HG03103 (cell line): ENCODE measurements at regions not wholly inside any gene's neighbourhood (a gene's known extent, or its start where the extent isn't known, plus 50 kb on each side); places are given as distances from the start of the nearest gene placed in this dataset.

Experiments
- ATAC-seq: cut with Tn5 transposase; IDR thresholded peaks from one replicate; pipeline ENCODE4 v1.9.1; 2021; ENCODE audit warnings: low read depth; ENCODE audit not compliant: unreplicated experiment

GRCh38 chr3:156760333-156760732, 65.8 kb upstream of the LEKR1 start:
- peak; percentile 88 for ATAC-seq

- no peak for ATAC-seq
Measured at GRCh38 chr3:156761007-156761406, 65.1 kb upstream of the LEKR1 start.

DNA sequence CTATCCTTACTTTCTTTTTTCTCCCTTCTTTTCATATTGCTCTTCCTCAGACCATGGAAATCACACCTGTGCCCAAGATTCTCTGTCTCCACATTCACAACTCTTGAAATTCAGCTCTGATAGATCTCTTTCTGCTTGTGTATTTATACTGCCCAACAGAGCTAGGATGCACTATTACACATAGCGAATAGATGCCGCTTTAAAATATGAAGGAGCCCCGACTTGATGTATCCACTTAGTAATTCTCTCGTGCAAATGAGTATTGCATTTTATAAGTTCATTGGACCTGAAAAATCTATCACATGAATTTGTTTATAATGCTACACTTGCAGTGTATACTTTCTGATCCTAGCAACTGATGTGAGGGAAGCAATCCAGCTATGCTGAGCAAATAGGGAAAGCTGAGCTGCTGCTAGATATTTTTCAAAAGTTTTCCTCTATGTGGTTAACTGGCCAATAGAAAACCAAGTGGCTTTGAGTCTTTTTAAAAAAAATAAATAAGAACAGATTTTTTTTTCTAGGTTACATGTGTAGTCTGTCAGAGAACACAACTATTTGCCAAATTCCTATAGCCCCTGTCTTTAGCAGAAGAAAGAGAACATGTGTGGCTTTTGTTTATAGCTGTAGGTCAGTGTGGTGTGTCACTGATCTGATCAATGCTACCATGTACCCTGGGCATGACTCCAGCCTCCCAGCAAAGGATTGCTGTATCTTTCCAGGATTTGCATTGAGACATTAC, 64.3 kb upstream of the LEKR1 start:
- no peak for ATAC-seq

DNA sequence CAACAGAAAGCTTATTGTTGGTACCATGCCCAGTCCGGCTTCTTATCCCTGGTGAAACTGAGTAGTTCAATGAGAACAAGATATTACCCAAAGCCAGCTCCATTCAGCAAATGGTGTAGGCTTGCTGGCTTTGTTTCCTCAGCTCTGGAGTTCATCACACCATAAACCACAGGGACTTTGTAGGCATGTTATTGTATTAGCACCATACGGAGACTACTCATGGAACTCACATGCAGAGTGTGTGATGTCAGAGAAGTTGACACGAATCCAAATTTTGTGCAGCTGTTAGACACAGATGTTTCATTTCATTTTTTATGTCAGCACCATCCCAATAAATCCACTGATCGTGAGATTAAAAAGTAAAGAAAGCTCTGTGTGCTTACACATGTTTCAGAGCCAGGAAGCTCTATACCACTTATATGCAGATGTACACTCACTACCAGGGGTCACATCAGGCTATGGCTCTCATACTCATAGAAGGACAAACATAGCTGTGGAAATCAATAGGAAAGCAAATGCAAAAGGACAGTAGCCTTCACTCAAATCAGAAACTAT, 63.4 kb upstream of the LEKR1 start:
- no peak for ATAC-seq

DNA sequence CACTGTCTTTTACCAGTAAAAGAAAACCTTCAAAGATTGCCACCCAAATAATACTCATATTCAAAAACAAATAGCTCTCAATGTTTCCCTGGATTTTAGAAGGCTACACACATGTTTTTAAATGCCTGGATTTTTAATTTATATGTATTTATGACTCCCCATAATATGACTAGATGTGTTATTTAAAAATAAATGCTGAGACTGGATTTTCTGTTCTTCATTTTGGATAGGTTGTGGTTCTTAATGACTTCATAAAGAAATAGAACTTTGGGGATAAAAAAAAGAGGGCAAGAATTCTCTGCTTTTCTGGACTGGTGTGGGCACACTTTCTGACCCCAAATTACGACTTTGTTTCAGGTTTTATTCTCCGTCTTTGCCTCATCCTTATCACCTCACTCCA, 62.8 kb upstream of the LEKR1 start:
- no peak for ATAC-seq

GRCh38 chr3:156763931-156764720, 62.0 kb upstream of the LEKR1 start:
- no peak for ATAC-seq

DNA sequence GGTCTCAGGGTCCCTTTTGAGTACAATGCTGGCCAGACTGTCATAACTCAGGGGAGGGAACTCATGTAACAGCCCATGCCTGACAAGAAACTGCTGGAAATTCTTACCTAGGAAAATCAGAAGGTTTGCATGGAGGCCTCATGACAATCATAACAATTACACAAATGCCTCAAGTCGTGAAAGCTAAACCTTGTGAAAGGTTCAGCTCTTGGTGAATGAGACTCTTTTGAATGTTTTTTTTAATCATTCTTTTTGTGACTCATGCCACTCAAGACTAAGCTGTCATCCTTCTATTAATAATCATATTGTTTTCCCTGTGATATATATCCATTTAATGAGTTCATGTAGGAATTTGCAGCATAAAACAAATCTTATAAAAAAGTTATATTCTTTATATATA, 61.4 kb upstream of the LEKR1 start:
- ATAC-seq, result no peak

DNA sequence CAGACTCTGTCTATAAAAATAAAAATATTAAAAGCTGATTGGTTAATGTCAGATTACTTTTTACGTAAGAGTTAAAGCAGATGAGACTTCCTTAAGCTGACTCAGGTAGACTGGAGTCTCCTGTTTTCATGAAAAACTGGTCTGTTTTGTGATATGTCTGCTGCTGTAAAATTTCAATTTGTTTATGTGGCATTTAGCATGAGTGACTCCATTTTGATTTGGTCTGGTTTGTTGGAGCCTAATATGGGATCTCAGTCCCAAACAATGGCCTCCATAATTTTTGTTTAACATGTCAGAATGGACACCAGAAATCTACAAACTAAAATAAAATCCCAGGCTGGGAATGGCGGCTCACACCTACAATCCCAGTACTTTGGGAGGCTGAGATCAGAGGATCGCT, 57.8 kb upstream of the LEKR1 start:
- ATAC-seq, result no peak

GRCh38 chr3:156769721-156770654, 56.2 kb upstream of the LEKR1 start:
- no peak for ATAC-seq

DNA sequence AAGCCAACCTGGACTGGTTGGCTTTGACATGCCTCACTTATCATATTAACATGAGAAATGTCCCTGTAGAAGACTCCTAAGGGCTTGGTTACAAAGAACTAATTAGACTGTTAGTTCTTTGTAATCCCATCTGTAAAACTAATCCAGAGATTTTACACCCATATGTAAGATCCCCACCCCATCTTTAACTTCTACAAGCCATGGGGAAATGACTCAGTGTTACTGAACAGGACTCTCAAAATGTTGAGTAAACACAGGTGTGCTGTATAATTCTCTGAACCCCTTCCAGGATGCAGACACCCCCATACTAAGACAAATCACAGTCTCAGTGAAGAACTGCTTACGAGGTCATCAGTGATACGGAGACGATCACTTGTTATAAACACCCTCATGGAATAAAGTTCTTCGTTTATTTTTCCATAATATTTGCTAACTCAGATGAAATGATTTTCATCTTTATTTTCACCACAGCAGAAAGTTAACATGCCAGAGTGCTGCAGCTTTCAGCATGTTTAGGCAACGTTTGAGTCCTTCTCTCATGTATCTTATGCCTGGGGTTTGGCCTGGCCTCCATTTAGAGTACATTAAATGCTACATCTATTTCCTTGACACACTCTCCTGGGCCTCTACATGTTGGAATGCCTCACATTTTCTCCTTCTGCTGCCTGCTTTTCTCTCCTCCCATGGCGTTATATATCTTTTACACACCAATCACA, 55.3 kb upstream of the LEKR1 start:
- no peak for ATAC-seq

DNA sequence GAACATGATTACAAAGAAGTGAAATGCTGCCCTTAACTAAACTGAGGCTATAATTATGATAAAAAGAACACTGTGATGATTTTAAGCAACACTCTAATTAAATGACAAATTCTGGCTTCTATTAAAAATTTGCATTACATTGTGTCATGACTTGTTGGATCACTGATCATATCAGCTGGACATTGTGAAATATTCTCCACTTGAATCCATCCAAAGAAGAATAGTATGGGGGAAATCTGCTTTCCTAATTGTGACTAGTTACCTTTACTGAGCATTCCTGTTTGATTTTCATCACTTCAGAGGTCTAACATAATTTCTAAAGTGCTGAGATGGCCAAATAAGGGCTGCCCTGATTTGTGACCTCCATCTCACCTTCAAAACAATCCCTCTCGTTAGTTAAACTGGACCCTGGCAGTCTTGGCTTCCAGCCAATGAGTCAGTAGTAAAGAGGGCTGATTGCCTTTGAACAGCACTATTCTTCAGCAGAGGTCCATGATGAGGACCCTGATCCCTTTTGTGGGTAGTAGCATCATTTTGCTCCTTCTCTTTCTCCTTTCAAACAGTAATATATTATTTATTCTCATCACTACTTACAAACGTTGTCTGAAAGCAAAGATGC, 53.5 kb upstream of the LEKR1 start:
- ATAC-seq, result no peak

DNA sequence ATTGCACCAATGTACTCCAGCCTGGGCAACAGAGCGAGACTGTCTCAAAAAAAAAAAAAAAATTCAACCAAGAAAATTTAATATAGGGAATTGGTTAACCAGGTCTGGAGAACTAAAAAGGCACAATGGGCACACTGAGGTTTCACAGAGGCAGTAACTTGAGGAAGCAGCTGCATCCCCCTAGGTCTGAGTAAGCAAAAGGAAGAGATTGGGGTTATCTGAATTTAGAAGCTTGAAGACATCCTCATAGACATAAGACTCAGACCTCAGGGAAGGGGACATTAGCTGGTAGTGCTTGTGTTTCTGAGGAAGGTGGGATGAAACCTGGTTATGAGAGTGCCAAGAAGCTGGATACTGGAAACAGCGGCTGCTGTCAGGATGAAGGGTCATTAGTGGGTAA, 50.1 kb upstream of the LEKR1 start:
- no peak for ATAC-seq
